GM13977 (cell line): ENCODE measurements at regions not wholly inside any gene's neighbourhood (a gene's known extent, or its start where the extent isn't known, plus 50 kb on each side); places are given as distances from the start of the nearest gene placed in this dataset.

Experiments
- DNase-seq: peaks from one replicate; pipeline ENCODE4 v3.0.0; 2012; ENCODE audit warnings: low spot score
- in situ Hi-C: fragments of 300-500 bp; cut with MboI; formaldehyde crosslinking; loops from one replicate; pipeline ENCODE4 v1.12.0; 2022; ENCODE audit warnings: low sequenced_read_pairs, low pct_unique_long_range_greater_than_20kb, mixed read lengths, inconsistent platforms; ENCODE audit not compliant: unreplicated experiment
- TF ChIP-seq, protein P1 (sequence below): IDR thresholded peaks from 2 replicates; pipeline ENCODE4 v1.5.1; 2012; ENCODE audit warnings: mild to moderate bottlenecking, control low read depth; ENCODE audit not compliant: insufficient read depth; ENCODE audit errors: extremely low read depth, missing control alignments

GRCh38 chr1:73913025-73913424, 285.0 kb downstream of the LRRIQ3 start:
- TF ChIP-seq, protein P1, sequence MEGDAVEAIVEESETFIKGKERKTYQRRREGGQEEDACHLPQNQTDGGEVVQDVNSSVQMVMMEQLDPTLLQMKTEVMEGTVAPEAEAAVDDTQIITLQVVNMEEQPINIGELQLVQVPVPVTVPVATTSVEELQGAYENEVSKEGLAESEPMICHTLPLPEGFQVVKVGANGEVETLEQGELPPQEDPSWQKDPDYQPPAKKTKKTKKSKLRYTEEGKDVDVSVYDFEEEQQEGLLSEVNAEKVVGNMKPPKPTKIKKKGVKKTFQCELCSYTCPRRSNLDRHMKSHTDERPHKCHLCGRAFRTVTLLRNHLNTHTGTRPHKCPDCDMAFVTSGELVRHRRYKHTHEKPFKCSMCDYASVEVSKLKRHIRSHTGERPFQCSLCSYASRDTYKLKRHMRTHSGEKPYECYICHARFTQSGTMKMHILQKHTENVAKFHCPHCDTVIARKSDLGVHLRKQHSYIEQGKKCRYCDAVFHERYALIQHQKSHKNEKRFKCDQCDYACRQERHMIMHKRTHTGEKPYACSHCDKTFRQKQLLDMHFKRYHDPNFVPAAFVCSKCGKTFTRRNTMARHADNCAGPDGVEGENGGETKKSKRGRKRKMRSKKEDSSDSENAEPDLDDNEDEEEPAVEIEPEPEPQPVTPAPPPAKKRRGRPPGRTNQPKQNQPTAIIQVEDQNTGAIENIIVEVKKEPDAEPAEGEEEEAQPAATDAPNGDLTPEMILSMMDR: no peak
- no peak for DNase-seq
- in situ Hi-C loops: no loop called here

DNA sequence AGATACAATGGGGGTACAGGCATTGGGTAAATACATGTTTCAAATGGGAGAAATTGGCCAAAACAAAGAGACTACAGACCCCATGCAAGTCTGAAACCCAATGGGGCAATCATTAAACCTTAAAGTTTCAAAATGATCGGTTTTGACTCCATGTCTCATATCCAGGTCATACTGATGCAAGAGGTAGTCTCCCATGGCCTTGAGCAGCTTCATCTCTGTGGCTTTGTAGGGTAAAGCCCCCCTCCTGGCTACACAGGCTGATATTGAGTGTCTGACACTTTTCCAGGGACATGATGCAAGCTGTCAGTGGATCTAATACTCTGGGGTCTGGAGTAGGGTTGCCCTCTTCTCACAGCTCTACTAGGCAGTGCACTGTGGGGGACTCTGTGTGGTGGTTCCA, 286.1 kb downstream of the LRRIQ3 start:
- in situ Hi-C loops: no loop called here
- TF ChIP-seq, protein P1: no peak
- DNase-seq: no peak

GRCh38 chr1:73910466-73910865, 287.5 kb downstream of the LRRIQ3 start:
- TF ChIP-seq, protein P1: no peak
- no peak for DNase-seq
- in situ Hi-C loops: no loop called here

GRCh38 chr1:73910062-73910461, 287.9 kb downstream of the LRRIQ3 start:
- in situ Hi-C loops: no loop called here
- TF ChIP-seq, protein P1: no peak

GRCh38 chr1:73909043-73909562, 288.9 kb downstream of the LRRIQ3 start:
- no peak for DNase-seq
- in situ Hi-C loops: no loop called here
- TF ChIP-seq, protein P1: no peak

More at GRCh38 chr1:73910062-73910461, 287.9 kb downstream of the LRRIQ3 start:
- no peak for DNase-seq

DNA sequence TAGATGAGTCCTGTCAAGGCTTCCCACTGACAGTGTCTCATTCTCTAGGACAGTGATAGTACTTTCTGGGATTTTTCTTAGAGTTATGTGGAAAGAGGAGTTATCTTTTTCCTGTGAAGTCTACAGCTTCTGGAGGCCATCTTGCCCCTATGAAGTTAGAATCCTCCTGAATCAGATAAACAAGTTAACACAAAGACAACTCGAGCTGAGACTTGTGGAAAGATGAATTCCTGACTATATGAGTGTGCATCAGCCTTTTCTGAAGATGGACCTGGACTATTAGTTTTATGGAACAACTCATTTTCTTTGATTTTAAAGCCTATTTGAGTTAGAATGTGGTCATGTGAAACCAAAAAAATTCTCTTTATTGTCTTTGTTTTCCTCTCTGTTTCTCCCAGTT, 290.9 kb downstream of the LRRIQ3 start:
- in situ Hi-C loops: no loop called here
- no peak for DNase-seq

GRCh38 chr1:73903092-73903491, 294.9 kb downstream of the LRRIQ3 start:
- in situ Hi-C loops: no loop called here
- TF ChIP-seq, protein P1: no peak
- no peak for DNase-seq

More for the DNA sequence above, 290.9 kb downstream of the LRRIQ3 start:
- TF ChIP-seq, protein P1: no peak
